Medulla oblongata (tissue), 1 donor: ENCODE measurements at regions not wholly inside any gene's neighbourhood (a gene's known extent, or its start where the extent isn't known, plus 50 kb on each side); places are given as distances from the start of the nearest gene placed in this dataset.
"Not testable (repeated sequence)": the region's sequence is repeated elsewhere in the genome, so short reads cannot be mapped to it uniquely, and the experiment has no call there.

Source experiments
- DNase-seq: peaks from one replicate; pipeline ENCODE4 v3.0.0-alpha.2; 2015; ENCODE audit errors: extremely low spot score

GRCh38 chr11:3514635-3515424, 127.0 kb downstream of the ART5 start:
- DNase-seq = not testable (repeated sequence)

DNA sequence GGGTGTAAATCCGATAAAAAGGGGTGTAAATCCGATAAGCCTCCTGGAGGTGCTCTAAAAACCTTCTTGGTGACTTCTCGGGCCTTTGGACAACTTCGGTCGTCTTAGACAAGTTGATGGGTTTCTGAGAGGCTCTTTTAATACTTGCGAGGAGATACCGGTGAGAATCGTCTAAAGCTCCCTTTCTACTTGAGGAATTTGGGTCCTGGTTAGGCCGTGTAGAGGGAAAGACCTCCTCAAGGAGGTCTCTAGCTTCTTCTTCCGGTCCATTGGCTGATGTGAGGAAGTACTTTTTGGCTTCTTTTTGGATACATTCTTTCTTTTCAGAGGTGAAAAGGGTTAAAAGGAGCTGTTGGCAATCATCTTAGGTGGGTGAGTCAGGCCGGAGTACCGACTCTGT, 128.5 kb downstream of the ART5 start:
- not testable (repeated sequence) for DNase-seq

GRCh38 chr11:3512751-3513150, 129.0 kb downstream of the ART5 start:
- not testable (repeated sequence) for DNase-seq

GRCh38 chr11:3512133-3512703, 129.6 kb downstream of the ART5 start:
- DNase-seq = not testable (repeated sequence)

GRCh38 chr11:3511416-3512132, 130.2 kb downstream of the ART5 start:
- not testable (repeated sequence) for DNase-seq

- not testable (repeated sequence) for DNase-seq
Measured at GRCh38 chr11:3509563-3509962, 130.6 kb upstream of the ZNF195 start.

GRCh38 chr11:3499198-3499597, 120.3 kb upstream of the ZNF195 start:
- not testable (repeated sequence) for DNase-seq

GRCh38 chr11:3498356-3498755, 119.4 kb upstream of the ZNF195 start:
- not testable (repeated sequence) for DNase-seq

DNA sequence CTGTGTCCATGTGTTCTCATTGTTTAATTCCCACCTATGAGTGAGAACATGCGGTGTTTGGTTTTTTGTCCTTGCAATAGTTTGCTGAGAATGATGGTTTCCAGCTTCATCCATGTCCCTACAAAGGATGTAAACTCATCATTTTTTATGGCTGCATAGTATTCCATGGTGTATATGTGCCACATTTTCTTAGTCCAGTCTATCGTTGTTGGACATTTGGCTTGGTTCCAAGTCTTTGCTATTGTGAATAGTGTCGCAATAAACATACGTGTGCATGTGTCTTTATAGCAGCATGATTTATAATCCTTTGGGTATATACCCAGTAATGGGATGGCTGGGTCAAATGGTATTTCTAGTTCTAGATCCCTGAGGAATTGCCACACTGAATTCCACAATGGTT, 114.2 kb upstream of the ZNF195 start:
- not testable (repeated sequence) for DNase-seq

- DNase-seq = not testable (repeated sequence)
Measured at GRCh38 chr11:3488003-3488402, 109.1 kb upstream of the ZNF195 start.

DNA sequence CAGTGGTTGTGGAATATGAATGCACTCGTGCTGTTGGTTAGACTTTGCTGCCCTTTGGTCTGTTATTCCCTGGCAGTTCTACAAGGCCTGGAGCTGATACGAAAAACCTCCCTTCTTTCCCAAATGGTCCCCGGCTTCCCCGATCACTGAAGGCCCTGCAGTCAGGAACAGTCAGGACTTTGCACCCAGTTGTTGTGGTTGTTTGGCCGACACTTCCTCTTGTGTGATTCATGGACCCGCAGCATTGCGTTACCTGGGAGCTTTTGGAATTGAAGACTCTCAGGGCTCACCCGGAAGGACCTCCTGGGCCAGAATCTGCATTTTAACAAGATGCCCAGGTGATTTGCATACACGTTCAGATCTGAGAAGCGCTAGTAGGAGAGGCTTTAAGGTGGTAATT, 106.8 kb upstream of the ZNF195 start:
- DNase-seq = not testable (repeated sequence)

DNA sequence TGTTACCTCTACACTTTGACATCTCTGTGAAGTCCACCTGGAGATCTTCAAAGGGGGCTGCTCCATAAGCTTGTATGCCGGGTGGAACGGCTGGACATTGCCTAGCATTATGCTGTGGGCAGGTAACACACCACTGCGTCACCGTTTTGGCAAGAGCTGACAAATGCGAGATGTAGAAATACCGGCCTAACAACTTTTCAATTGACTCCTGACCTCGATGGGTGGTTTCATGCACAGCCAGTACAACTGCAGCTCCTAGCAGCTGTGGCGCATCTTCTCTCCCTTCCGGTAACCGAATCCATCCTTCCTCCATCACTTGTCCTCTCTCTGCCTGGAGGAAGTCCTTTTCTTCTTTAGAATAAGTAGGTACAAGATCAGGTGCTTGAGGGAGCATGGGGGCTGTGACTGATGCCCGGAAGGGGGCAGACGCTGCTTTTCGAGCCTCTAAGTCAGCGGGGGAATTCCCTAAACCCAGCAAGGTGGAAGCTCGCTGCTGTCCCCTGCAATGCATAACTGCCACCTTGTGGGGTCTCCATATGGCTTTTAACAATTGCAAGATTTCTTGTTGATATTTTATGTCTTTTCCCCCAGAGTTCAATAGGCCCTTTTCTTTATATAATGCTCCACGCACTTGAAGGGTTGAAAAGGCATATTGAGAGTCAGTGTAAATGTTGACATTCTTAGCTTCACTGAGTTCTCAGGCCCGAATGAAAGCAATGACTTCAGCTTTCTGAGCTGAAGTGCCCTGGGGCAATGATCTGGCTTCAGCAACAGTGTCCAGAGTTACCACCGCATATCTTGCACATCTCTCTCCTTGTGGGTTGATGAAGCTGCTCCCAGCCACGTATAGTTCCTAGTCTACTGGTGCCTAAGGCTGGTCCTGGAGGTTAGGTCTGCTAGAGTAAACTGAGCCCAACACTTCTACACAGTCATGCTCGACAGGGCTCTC, 98.3 kb upstream of the ZNF195 start:
- DNase-seq = not testable (repeated sequence)

- DNase-seq = not testable (repeated sequence)
Measured at GRCh38 chr11:3476084-3476936, 97.4 kb upstream of the ZNF195 start.

DNA sequence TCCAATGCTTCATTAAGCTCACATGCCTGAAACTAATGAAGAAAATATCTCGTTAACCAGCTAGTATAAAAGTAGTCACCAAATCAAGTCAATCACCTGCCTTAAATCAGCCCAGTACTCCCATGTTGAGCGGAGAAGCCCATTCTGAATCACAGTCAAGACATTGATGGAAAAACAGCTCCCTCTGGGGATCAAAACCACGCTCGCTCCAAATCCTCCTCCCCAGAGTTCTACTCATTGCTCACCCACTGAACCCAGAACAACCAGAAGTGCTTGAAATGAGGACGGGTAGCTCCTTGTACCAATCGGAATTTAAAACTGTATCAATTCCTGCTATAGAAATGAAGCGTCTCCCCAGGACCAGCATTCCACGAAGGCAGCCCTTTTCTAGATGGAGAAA, 90.0 kb upstream of the ZNF195 start:
- not testable (repeated sequence) for DNase-seq

GRCh38 chr11:3467599-3467998, 88.7 kb upstream of the ZNF195 start:
- not testable (repeated sequence) for DNase-seq

DNA sequence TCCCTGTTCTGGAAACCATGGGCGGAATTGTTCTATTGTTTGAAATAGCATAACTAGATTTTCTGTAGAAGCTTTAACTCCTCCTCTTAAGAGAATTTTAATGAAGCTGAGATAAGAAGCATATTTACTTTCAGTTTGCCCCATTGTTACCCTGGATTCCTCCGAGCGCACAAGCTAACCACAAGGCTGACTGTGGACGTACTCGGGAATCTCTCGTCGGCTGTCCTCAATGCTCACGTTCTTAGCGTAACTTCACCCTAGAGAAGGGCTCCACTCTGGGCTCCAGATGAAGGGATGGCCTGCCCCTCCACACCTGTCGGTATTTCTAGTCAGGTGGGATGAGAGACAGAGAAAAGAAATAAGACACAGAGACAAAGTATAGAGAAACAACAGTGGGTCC, 76.7 kb upstream of the ZNF195 start:
- DNase-seq = not testable (repeated sequence)

DNA sequence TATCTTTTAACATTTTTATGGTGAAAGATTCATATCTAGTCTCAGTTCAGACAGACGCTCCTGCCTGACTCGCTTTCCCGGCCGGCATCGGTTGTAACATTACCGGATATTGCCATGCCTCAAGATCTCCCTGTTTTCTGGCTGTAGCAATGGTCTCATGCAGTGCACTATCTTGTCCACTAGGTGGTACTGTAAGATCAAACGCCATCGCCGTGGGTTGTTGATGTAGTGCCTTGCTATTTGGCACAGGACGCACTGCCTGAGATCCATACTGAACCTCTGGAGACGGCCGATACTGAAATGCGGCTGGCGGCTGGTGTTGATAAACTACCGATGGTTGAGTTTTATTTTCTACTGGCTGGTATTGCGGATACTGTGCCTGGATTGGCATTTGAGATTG, 75.9 kb upstream of the ZNF195 start:
- peak; percentile 34 for DNase-seq

- not testable (repeated sequence) for DNase-seq
Measured at GRCh38 chr11:3453596-3454256, 74.8 kb upstream of the ZNF195 start.

GRCh38 chr11:3450822-3451221, 71.9 kb upstream of the ZNF195 start:
- not testable (repeated sequence) for DNase-seq

- not testable (repeated sequence) for DNase-seq
Measured at GRCh38 chr11:3445535-3445934, 66.6 kb upstream of the ZNF195 start.
